Adrenal gland (tissue), 9 donors: ENCODE measurements at regions not wholly inside any gene's neighbourhood (a gene's known extent, or its start where the extent isn't known, plus 50 kb on each side); places are given as distances from the start of the nearest gene placed in this dataset.

Source experiments
- DNase-seq, 7 donors: peaks; one replicate each; pipeline ENCODE4 v3.0.0-alpha.2; 2019 to 2020
- H3K27ac ChIP-seq, 5 donors: fragments of 200-600 bp; sonication (generic) in 4 of 5; 1 replicate in 3 of 5; 2 replicates in 2 of 5; pipeline versions ENCODE4 v1.5.1 to v1.8.0; 2016 to 2020; ENCODE audit warnings: mild to moderate bottlenecking in 1 of 5
- H3K27me3 ChIP-seq: fragments of 200-600 bp; 2 replicates; pipeline ENCODE4 v1.8.0; 2021
- H3K36me3 ChIP-seq, 2 donors: fragments of 200-600 bp; replicated peaks in 1 of 2; 1 replicate in 1 of 2; 2 replicates in 1 of 2; pipeline versions ENCODE4 v1.5.1 to v1.8.0; 2018 to 2022
- H3K4me1 ChIP-seq, 2 donors: fragments of 200-600 bp; replicated peaks in 1 of 2; 1 replicate in 1 of 2; 2 replicates in 1 of 2; pipeline versions ENCODE4 v1.5.1 to v1.8.0; 2018 to 2021
- H3K4me3 ChIP-seq, 4 donors: fragments of 200-600 bp; sonication (generic) in 3 of 4; one replicate each; pipeline ENCODE4 v1.5.1; 2016 to 2018
- H3K9me3 ChIP-seq, 3 donors: fragments of 200-600 bp; sonication (generic) in 1 of 3; replicated peaks in 1 of 3; 1 replicate in 2 of 3; 2 replicates in 1 of 3; pipeline versions ENCODE4 v1.5.1 to v1.8.0; 2016 to 2021
- CTCF ChIP-seq, 6 experiments: fragments of 450-650 bp in 4 of 6; fragments of 200-600 bp in 2 of 6; sonication (generic) in 1 of 6; IDR thresholded peaks; 1 replicate in 5 of 6; 2 replicates in 1 of 6; pipeline versions ENCODE4 v1.5.1 to v1.8.0; 2016 to 2021; ENCODE audit warnings: antibody characterized with exemption in 6 of 6, mild to moderate bottlenecking in 2 of 6, moderate library complexity in 1 of 6
- POLR2A ChIP-seq, 2 donors: fragments of 450-650 bp; IDR thresholded peaks; one replicate each; pipeline ENCODE4 v1.6.1; 2017; ENCODE audit warnings: antibody characterized with exemption in 2 of 2, mild to moderate bottlenecking in 2 of 2, moderate library complexity in 1 of 2
- WGBS, 4 donors: extraction: QIAGEN DNeasy Blood & Tissue Kit in 2 of 4; methylation state at CpG; one replicate each; pipeline versions ENCODE4 v1.1.5 to v1.1.7; 2013 to 2017; 5-methylcytosine and 5-hydroxymethylcytosine counted together
- intact Hi-C, 2 donors: fragments of 100-400 bp; cut with DNase I; formaldehyde crosslinking; loops; one replicate each; pipeline versions ENCODE4 v1.14.1 to v1.15.0; 2022 to 2023
- donor health status: healthy with polysubstance abuse.
- donor health status: Bipolar disorder and iron deficiency.
- donor health status: DM: yes; HTN: yes; CAD: no.
- donor health status: DM: no; HTN: no; CAD: no.
- donor health status: DM: no; HTN: no; CAD: no.

- 67 to 76% (median 73%) methylated on average over 4 of the region's 4 CpGs for WGBS, 4 donors
- no peaks in the 10 kb centered on the region for H3K9me3 ChIP-seq
- TF ChIP-seq POLR2A (IDR thresholded peaks at IDR 0.05) (no peak), CTCF (IDR thresholded peaks at IDR 0.05) (no peak)
- no peak for DNase-seq
- H3K36me3 ChIP-seq = no peaks in the 10 kb centered on the region
- H3K4me3 ChIP-seq = no peak overlapping the region
- intact Hi-C loops = no loop called here
- no peaks in the 10 kb centered on the region for H3K4me1 ChIP-seq
- no peak overlapping the region for H3K27ac ChIP-seq
- no peaks in the 10 kb centered on the region for H3K27me3 ChIP-seq
Observed at GRCh38 chr18:27353273-27353672, 168.2 kb upstream of the CHST9 start.

- intact Hi-C loops = no loop called here
- Histone ChIP-seq H3K27ac (no peak overlapping the region), H3K4me1 (no peaks in the 10 kb centered on the region), H3K36me3 (no peaks in the 10 kb centered on the region), H3K27me3 (no peaks in the 10 kb centered on the region), H3K4me3 (no peak overlapping the region), H3K9me3 (no peaks in the 10 kb centered on the region)
- no peak for DNase-seq
- TF ChIP-seq POLR2A (IDR thresholded peaks at IDR 0.05) (no peak), CTCF (IDR thresholded peaks at IDR 0.05) (no peak)
- 68 to 74% (median 71%) methylated on average over 4 of the region's 4 CpGs for WGBS, 4 donors
Observed at GRCh38 chr18:27349284-27349882, 164.3 kb upstream of the CHST9 start.

GRCh38 chr18:27331606-27332005 lies 146.5 kb upstream of the CHST9 start:
- H3K4me1 ChIP-seq = no peaks in the 10 kb centered on the region
- no peaks in the 10 kb centered on the region for H3K27me3 ChIP-seq
- intact Hi-C loops = no loop called here
- H3K4me3 ChIP-seq = no peak overlapping the region
- no peak for DNase-seq
- 77 to 79% (median 78%) methylated on average over 1 of the region's 1 CpG for WGBS, 4 donors
- H3K36me3 ChIP-seq = no peaks in the 10 kb centered on the region
- TF ChIP-seq CTCF (IDR thresholded peaks at IDR 0.05) = no peak
- TF ChIP-seq POLR2A (IDR thresholded peaks at IDR 0.05) = no peak
- no peaks in the 10 kb centered on the region for H3K9me3 ChIP-seq
- no peak overlapping the region for H3K27ac ChIP-seq

GRCh38 chr18:27314996-27315395 lies 129.9 kb upstream of the CHST9 start:
- Histone ChIP-seq H3K4me1 (no peaks in the 10 kb centered on the region), H3K36me3 (no peaks in the 10 kb centered on the region), H3K4me3 (no peak overlapping the region), H3K27ac (no peak overlapping the region), H3K27me3 (no peaks in the 10 kb centered on the region), H3K9me3 (no peaks in the 10 kb centered on the region)
- intact Hi-C loops = no loop called here
- DNase-seq = no peak
- 40 to 61% (median 53%) methylated on average over 1 of the region's 1 CpG for WGBS, 4 donors
- TF ChIP-seq POLR2A (IDR thresholded peaks at IDR 0.05) (no peak), CTCF (IDR thresholded peaks at IDR 0.05) (no peak)
